Tibial nerve (tissue), 4 donors: ENCODE measurements at regions not wholly inside any gene's neighbourhood (a gene's known extent, or its start where the extent isn't known, plus 50 kb on each side); places are given as distances from the start of the nearest gene placed in this dataset.

Experiments used
- EP300 ChIP-seq, 2 donors: sonication (generic); formaldehyde crosslinking; IDR thresholded peaks; one replicate each; pipeline ENCODE4 v1.6.1; 2017; ENCODE audit warnings: antibody characterized with exemption in 2 of 2, mild to moderate bottlenecking in 1 of 2
- POLR2A ChIP-seq, 2 donors: fragments of 450-650 bp; IDR thresholded peaks; one replicate each; pipeline ENCODE4 v1.6.1; 2017; ENCODE audit warnings: antibody characterized with exemption in 2 of 2, mild to moderate bottlenecking in 2 of 2, moderate library complexity in 2 of 2
- TF ChIP-seq, protein P1 (sequence below), 5 experiments: fragments of 200-600 bp in 3 of 5; fragments of 450-650 bp in 2 of 5; sonication (generic) in 3 of 5; IDR thresholded peaks; one replicate each; pipeline ENCODE4 v1.5.1; 2016 to 2019; ENCODE audit warnings: antibody characterized with exemption in 5 of 5, mild to moderate bottlenecking in 3 of 5, moderate library complexity in 2 of 5

DNA sequence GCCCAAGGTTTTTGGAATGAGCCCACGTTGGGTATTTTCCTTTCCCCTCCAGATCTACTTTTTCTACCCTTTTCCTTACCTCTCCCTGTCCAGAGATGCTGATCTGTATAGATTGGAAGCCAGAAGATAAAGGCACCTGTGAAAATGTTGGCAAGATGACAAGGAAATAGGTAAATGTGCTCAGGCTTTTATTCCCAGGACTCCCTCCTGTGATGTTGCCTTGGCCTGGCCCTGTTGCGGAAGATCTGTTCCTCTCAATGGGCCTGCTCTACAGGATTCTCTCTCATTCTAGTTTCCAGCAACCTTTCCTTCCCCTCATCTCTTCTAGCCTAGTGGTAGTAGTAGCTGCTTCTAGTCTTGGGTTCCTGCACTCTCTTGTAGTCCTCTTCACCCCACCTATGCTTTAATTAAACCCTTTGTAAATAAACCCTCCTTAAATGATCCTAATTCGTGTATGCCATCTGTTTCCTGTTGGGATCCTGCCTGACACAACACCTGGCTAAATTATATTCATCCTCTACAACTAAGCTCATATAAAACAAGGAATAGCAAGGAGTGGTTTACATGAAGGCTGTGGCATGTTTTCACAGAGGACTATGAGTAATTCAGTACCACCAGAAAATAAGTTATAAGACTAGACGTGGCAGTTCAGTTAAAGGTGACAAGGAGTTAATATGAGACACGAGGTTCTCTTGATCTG lies 95.7 kb upstream of the MAOA start:
- TF ChIP-seq, protein P1, sequence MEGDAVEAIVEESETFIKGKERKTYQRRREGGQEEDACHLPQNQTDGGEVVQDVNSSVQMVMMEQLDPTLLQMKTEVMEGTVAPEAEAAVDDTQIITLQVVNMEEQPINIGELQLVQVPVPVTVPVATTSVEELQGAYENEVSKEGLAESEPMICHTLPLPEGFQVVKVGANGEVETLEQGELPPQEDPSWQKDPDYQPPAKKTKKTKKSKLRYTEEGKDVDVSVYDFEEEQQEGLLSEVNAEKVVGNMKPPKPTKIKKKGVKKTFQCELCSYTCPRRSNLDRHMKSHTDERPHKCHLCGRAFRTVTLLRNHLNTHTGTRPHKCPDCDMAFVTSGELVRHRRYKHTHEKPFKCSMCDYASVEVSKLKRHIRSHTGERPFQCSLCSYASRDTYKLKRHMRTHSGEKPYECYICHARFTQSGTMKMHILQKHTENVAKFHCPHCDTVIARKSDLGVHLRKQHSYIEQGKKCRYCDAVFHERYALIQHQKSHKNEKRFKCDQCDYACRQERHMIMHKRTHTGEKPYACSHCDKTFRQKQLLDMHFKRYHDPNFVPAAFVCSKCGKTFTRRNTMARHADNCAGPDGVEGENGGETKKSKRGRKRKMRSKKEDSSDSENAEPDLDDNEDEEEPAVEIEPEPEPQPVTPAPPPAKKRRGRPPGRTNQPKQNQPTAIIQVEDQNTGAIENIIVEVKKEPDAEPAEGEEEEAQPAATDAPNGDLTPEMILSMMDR (IDR thresholded peaks at IDR 0.05), result no peak
- no peak for TF ChIP-seq EP300 (IDR thresholded peaks at IDR 0.05)
- TF ChIP-seq POLR2A (IDR thresholded peaks at IDR 0.05), result no peak
